ENCODE measurements at regions not wholly inside any gene's neighbourhood (a gene's known extent, or its start where the extent isn't known, plus 50 kb on each side); places are given as distances from the start of the nearest gene placed in this dataset.

- no peaks in the 10 kb centered on the region for H3K36me3 ChIP-seq (ENCODE audit: control insufficient read depth, insufficient read depth, low read length)
- no TSS peak for BruUV-seq (replicated peaks)
- H2AK5ac ChIP-seq (ENCODE audit: low read depth, low read length), result no peak overlapping the region
- no peak overlapping the region for H3K14ac ChIP-seq (replicated peaks; ENCODE audit: low read depth, low read length)
- intact Hi-C loops (cut with micrococcal nuclease) (no loop called here), dilution Hi-C loops (cut with HindIII; ENCODE audit: low sequenced_read_pairs, unreplicated experiment) (no loop called here), in situ Hi-C loops (cut with MboI; ENCODE audit: low sequenced_read_pairs) (no loop called here)
- no peak overlapping the region for H3K18ac ChIP-seq (ENCODE audit: low read depth, low read length)
- no peak overlapping the region for H3K23ac ChIP-seq (ENCODE audit: low read depth, low read length)
- H2AK9ac ChIP-seq (replicated peaks; ENCODE audit: low read depth, low read length, poor library complexity), result no peak overlapping the region
- CTCF ChIA-PET, result no interaction called here
- no peak overlapping the region for H3K4ac ChIP-seq (ENCODE audit: low read depth, low read length)
- no peak overlapping the region for H3K56ac ChIP-seq (ENCODE audit: extremely low read depth, insufficient read depth, low read length)
- H3K9ac ChIP-seq (ENCODE audit: low read depth, low read length), result no peak overlapping the region
- H3K4me1 ChIP-seq (ENCODE audit: control insufficient read depth, insufficient read depth, low read length), result no peaks in the 10 kb centered on the region
- no peak overlapping the region for H2BK5ac ChIP-seq (ENCODE audit: low read depth, low read length, poor library complexity, severe bottlenecking)
- H2BK15ac ChIP-seq (ENCODE audit: low read depth, low read length), result no peak overlapping the region
- no peak overlapping the region for H2BK20ac ChIP-seq (ENCODE audit: low read depth, low read length)
- no peaks in the 10 kb centered on the region for H3K27me3 ChIP-seq (ENCODE audit: control insufficient read depth, insufficient read depth, low read length)
- no peak for ATAC-seq (ENCODE audit: low read depth)
- no peak overlapping the region for H4K8ac ChIP-seq (ENCODE audit: low read depth in 2 of 2, low read length in 2 of 2)
- H4K20me1 ChIP-seq (ENCODE audit: insufficient read depth, low read length), result no peaks in the 10 kb centered on the region
- H3K9me1 ChIP-seq (ENCODE audit: insufficient read depth, low read length), result no peaks in the 10 kb centered on the region
- H4K91ac ChIP-seq (ENCODE audit: insufficient read depth, low read depth, low read length), result no peak overlapping the region
- DNase-seq, result no peak
- WGBS, 2 experiments (ENCODE audit: extremely low coverage in 2 of 2, insufficient read length in 1 of 2), result 86% methylated on average over 1 of the region's 3 CpGs; no CpG with 5 or more reads in 1 of the 2 experiments
- H3K27ac ChIP-seq (ENCODE audit: insufficient read depth, low read length), result no peak overlapping the region
- H3K79me1 ChIP-seq (ENCODE audit: low read depth in 1 of 2, low read length in 2 of 2), result no peaks in the 10 kb centered on the region
- no peaks in the 10 kb centered on the region for H3K9me3 ChIP-seq (ENCODE audit: control insufficient read depth, insufficient read depth, low read length)
- POLR2A ChIA-PET (ENCODE audit: unreplicated experiment), result no interaction called here
- no peak overlapping the region for H4K5ac ChIP-seq (ENCODE audit: low read depth, low read length)
- no peak overlapping the region for H2AFZ ChIP-seq (replicated peaks; ENCODE audit: low read length, poor library complexity)
- TF ChIP-seq MAFK (IDR thresholded peaks at IDR 0.05; ENCODE audit: low read depth, low read length), result no peak
- no peak for TF ChIP-seq SMC3 (IDR thresholded peaks at IDR 0.05; ENCODE audit: low read depth, low read length)
- no peak for TF ChIP-seq NFE2L2 (IDR thresholded peaks at IDR 0.05; ENCODE audit: low read depth, low read length)
- TF ChIP-seq BHLHE40 (IDR thresholded peaks at IDR 0.05; ENCODE audit: low read depth, low read length), result no peak
- H3K4me3 ChIP-seq (ENCODE audit: insufficient read depth, low read depth, low read length), result no peak overlapping the region
- no peak overlapping the region for H3K4me2 ChIP-seq (ENCODE audit: low read depth, low read length)
- H2BK120ac ChIP-seq (ENCODE audit: low read depth, low read length), result no peak overlapping the region
These were observed 331.6 kb upstream of the BRINP3 start for GRCh38 chr1:190809312-190809711.

Measured in IMR-90 (cell line).